HG02938 (cell line): ENCODE measurements at regions not wholly inside any gene's neighbourhood (a gene's known extent, or its start where the extent isn't known, plus 50 kb on each side); places are given as distances from the start of the nearest gene placed in this dataset.
"Not testable (repeated sequence)": the region's sequence is repeated elsewhere in the genome, so short reads cannot be mapped to it uniquely, and the experiment has no call there.

Source experiments
- ATAC-seq: cut with Tn5 transposase; IDR thresholded peaks from one replicate; pipeline ENCODE4 v1.9.1; 2021; ENCODE audit warnings: mild to moderate bottlenecking, moderate library complexity; ENCODE audit not compliant: unreplicated experiment

DNA sequence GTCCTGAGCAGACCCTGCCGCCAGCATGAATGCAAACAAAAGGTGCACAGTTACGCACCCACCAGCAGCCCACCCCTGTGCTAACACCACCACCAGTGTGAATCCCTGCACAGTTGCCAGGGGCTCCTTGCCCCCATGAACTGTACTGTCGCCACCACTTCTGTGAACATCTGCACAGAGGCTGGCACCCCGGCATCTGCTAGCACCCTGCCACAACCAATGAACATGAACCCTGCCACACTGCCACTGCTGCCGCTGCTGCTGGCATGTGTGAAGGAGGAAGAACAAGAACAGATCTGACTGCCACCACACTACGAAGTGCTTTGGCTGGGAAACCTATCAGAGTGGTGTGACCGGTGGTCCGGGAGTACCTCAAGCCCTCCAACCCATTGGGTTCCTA is 261.3 kb downstream of the PARM1 start:
- no peak for ATAC-seq

DNA sequence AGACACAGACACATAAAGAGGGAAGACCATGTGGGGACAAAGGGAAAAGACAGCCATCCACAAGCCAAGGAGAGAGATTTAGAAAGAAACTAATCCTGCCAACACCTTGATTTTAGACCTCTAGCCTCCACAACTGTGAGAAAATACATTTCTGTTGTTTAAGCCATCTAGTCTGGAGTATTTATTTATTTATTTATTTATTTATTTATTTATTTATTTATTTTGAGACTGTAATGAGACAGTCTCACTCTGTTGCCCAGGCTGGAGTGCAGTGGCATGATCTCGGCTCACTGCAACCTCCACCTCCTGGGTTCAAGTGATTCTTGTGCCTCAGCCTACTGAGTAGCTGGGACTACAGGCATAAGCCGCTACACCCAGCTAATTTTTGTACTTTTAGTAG is 259.3 kb downstream of the PARM1 start:
- not testable (repeated sequence) for ATAC-seq

DNA sequence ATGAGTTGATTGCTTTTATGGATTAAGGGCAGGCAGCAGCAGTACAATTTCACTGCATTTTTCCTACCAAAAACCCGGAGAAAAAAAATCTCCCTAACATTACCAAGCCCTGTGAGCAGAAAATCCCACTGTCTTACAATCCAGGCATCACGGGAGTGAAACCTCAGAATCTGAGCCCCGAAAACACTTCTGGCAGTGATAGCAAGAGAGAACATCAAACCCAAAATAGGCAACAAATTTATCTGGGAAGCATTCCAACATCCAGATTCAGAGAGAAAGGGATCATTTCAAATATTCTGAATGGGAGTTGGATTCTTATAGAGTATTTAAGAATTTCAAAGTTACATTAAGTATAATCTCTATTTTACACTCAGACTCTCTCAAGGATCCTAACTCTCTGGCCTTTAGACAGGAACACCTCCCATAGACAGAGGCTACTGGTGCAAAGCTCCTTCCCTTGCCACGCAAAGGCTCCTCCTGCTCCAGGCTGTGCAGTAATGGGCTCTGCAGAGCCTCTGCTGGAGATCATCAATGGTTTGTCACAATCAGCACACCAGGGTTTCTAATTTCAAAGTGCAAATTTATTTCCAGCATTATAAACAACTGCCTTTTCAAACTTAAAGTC is 256.9 kb downstream of the PARM1 start:
- ATAC-seq = no peak

DNA sequence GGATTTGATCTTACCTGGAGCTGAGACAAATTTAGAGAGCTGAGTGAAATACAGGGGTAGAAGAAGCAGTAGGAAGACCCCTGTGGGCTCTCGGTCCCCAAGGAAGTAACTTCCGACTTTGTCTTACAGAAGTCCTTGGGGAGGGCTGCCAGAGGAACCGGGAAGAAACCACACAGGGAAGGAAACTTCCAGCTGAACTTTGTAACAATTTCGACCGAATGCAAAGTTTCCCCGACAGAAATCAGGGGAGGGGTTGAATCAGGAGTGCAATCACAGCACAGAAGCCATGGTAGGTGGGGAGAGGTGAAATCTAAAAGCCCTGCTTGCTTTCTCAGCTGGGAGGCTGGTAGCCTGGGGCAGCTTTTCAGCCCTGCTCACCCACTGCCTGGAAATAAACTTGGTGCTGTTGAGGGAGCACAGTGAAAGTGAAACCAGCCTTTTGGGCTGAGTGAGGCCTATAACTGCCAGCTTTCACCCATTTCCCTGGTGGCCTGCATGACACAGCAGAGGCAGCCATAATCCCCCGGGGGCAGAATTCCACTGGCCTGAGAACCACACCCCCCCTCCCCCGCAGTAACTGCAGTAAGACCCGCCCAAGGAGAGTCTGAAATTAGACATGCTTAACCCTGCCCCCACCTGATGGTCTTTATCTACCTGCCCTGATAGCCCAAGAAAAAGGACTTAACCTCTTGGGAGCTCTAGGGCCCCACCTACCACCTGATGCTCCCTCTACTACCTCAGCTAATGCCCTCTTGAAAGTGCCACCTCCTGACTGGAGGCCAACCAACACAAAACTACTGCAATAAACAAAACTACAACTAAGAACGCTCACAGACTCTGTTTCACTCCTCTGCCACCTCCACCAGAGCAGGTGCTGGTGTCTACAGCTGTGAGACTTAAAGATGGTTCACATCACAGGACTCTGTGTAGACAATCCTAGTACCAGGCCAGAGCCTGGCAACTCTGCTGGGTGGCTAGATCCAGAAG is 248.2 kb downstream of the PARM1 start:
- ATAC-seq = peak; percentile 83

DNA sequence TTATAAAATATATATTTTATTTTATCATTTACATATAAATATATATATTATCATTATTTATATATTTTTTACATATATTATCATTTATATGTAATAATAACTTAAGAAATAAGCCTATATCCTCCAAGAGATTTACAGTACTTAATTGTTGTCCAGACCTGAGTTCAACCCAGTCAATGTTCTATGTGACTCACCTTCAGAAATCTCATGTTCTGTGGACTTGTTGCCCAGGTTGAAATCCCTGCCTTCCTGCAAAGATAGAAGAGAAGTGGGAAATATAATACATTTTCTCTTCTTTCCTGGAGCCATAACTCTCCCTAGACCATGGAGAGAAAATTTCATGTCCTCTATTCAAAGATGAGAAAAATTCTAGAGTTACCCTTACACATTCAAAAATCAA is 247.3 kb downstream of the PARM1 start:
- ATAC-seq = no peak

DNA sequence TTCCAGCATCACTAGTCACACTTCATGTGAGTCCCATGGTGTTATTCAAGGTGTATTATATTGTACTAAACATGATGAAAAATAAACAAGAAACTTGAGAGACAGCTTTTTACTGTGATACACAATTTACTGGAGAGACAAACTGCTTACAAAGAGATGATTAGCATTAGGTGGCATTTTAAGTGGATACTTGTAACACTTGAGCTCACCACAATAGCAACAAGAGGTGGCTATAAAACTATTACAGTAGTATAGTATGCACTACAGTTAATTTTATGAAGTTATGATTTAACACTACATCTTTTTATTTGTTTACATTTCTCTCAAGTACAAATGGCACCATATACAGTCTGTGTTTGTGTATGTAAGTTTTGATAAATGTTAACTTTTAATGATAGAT is 246.6 kb downstream of the PARM1 start:
- no peak for ATAC-seq

DNA sequence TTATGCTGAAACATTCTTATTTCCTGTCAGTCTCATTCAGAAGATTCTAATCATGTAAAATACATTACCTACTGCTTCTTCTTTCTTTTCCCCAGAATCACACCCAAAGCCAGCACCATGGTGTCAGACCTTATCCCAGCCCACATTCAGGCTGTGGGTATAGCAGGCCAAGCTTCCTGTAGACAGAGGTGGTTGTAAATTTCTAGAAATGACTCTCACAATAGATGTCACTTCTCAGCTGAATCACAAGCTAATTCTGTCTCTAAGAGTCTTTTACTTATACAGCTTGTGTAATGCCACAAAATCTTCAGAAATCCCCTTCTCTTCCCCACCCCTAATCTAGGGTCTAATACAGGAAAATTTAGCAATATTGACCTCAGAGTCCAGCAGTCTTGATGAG is 239.6 kb downstream of the PARM1 start:
- ATAC-seq = peak; percentile 91

DNA sequence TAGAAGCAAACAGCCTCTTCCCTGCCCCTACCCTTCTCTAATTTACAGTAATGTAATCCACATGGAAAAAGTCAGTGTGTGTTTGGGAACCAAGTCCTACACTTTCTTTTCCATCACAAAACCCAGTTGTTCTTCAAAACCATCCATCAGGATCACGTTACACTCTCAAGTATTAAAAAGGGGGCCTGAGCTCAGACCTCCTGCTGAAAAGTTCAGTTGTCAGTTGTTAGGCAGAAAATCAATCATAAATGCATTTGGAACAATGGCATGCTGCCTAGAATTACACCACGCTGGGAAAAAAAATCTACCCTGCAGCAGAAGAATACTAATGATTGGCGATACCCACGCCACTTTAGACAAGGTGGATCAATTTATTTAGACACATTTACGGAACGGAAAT is 236.5 kb downstream of the PARM1 start:
- no peak for ATAC-seq

DNA sequence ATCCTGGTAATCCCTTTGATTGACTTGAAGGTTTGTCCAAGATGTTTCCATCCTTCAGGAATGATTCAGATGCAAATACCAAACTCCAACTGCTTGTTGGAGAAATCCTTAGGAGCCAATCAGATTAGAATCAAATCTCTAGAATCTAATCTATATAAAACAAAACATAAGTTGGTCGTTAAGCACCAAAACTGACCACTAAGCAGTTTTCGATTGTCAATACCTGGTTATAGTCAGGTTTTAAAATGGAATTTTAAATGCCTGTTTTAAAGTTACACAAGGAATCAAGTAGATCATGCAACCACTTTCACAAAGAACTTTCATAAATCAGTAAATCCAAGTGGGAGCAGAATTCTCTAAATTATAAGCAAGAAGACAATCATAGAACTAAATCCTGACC is 236.1 kb downstream of the PARM1 start:
- ATAC-seq = no peak

DNA sequence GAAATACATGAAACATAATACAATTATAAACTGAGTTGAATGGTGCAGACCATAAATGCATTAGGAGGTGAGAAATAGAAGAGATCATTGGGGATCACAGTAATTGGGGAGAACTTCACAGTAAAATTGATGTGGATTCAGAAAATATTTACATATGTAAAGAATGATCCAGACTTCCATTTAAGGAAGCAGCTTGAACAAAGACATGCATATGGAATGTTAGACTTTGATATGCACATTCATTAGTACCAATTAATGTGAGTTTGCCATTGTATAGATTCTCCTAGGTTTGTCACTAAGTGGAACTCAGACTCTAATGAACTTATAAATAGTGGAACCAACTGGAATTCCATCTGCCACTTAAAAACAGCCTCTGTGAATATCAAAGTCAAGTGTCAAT is 235.6 kb downstream of the PARM1 start:
- ATAC-seq = no peak

DNA sequence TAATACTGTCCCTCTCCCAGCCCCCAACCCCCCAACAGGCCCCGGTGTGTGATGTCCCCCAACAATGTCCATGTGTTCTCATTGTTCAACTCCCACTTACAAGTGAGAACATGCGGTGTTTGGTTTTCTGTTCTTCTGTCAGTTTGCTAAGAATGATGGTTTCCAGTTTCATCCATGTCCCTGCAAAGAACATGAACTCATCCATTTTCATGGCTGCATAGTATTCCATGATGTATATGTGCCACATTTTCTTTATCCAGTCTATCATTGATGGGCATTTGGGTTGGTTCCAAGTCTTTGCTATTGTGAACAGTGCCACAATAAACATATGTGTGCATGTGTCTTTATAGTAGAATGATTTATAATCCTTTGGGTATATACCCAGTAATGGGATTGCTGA is 232.2 kb downstream of the PARM1 start:
- not testable (repeated sequence) for ATAC-seq

DNA sequence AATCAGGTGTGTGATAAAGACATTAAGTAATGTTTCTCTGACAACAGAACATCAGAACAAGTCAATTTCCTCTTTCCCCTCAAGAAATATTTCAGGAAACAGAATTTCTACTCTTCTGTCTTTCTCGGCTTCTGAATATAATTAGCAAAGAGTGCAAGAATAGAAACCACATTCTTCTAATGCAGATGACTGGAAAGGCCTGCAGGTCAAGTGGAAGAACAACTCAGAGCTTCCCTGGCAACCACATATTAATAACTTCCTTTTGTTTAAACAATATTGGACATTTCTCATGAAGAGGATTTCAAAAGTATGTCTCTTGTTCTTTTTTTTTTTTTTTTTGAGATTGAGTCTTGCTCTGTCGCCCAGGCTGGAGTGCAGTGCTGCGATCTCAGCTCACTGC is 225.5 kb downstream of the PARM1 start:
- ATAC-seq = no peak

DNA sequence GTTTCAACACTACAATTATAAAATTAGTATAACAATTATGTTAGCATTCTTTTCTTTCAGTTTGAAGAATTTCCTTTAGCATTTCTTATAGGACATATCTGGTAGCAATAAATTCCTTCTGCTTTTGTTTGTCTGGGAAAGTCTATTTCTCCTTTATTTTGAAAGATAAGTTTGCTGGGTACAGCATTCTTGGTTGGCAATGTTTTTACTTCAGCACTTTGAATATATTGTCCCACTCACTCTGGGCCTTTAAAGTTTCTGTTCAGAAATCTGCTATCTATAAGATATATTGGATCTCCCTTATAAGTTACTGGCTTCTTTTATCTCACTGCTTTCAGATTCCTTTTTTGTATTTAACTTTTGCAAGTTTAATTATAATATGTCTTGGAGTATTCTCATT is 222.1 kb downstream of the PARM1 start:
- ATAC-seq = no peak

DNA sequence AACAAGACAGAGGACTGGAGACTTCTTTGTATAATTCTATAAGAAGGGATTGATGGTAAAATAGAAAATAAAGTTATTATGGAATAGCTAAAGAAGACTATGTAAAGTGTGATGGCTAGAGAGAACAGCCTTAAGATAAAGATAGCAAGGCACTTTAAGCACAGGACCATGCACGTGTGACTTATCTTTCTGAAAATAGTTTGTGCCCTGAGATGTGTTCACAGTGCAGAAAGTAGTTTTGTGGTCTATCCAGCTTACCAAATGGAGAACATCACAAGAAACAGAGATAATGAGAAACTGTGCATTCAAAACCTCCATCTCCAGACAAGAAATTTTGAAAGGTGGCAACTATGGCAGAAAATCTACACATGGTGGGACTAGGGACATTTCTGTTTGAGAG is 213.3 kb downstream of the PARM1 start:
- no peak for ATAC-seq

DNA sequence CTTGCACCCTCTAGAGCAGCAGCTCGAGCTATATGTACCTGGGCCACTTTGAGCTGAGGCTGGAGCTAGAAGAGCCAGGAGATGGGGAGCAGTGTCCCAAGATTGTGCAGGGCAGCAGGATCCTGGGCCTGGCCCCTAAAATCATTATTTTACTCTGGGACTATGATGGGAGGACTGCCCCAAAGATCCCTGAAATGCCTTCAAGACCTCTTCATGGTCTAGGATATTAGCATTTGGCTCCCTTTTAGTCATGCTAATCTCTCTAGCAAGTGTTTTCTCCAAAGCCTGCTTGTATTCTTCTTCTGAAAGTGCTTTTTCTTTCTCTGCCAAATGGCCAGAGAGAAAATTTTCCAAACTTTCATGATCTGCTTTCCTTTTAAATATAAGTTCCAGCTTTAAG is 211.6 kb downstream of the PARM1 start:
- no peak for ATAC-seq

DNA sequence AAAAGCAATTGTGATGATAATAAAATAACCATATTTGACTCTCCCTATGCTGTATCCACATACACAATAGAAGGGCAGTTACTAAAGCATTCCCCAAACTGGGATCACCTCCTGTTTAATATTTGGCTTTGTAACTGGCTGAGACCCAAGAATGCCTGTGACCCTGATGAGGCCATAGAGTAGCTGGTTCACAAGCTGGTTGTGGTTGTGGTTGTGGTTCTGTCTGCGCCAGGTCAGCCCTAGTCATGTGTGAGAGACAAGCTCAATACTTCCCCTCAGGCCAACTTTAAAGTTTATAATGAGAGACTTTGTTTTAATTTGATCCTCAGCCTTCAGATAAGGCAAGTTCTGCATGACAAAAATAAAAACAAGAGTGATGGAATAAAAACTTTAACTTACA is 209.9 kb downstream of the PARM1 start:
- no peak for ATAC-seq

DNA sequence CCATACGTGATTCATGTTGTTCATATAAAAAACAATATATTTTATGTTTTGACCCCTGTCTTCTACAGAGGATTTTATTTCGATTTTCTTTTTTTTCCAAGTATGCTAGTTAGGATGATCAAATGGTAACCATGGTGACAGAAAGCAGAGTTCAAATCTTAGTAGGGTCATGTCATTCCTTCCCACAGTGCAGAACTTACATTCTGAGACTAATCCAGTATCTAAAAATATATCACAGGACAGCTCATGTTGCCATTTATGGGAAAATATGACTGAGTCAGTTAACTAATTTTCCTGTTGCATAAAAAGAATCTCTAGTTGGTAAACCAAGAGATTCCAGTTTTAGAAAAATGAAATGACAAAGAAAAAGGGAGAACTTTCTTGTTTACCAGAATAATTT is 209.5 kb downstream of the PARM1 start:
- ATAC-seq = no peak

DNA sequence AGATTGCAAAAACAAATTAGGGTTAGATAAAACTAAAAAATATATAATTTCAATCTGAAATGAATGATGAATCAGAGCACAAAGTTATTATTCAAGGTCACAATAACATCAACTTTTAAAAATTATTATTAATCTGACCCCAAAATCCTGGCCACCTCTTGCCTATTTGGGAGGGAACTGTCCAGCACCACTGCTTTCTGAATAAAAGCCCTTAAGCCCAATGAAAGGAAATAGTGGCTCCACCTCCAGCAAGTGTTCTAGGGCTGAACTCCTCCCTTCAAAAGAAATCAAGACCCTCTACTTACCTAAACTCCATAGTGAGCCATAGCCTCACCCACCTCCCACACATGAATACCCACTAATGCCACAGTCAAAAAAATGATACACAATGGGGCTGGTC is 208.2 kb downstream of the PARM1 start:
- ATAC-seq = no peak

DNA sequence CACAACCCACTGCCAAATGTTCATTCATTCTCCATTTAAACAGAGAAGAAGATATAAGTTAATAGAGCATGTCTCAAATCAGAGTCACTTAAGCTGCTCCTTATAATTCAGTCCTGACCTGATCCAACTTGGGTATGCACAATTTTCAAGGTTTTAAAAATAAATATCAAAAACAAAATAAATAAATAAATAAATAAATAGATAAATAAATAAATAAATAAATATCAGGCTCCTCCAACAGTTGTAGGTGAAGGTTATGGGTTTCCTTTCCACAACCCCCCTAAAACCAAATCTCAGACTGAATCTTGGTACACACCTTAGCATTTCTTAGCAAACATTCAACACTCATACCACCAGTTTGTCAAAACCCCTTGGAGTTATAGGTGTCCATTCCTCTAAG is 204.4 kb downstream of the PARM1 start:
- ATAC-seq = no peak

DNA sequence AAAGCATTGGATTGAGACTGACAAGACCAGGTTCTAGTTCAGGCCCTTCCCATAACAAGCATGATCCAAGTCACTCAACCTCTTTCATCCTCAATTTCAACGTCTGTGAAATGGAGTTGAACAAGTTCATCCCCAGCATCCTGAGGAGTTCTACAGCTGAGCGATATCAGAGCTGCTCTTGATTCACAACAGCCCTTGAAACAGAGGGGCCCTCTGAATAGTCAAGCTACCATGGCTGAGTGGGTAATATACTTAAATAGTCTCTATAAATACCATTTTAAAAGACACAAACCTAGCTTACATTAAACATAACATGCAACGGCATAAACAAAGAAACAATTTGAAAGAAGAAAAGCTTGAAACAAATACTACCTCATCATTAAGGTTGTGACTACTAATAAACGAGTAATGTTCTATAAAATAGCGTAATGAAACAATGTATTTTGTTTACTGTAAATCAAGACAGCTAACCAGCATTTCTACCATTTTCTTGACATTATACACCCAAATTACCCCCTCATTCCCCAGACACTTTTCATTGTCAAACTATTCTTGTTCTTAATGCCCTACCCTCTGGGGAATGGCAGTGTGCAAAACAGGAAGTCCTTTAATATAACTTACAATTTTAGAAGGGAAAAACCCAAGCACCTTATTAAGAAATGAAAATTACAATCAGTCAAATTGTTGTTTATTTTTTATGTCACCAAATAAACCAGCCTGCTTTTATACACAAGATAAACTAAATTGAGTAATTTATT is 202.3 kb downstream of the PARM1 start:
- no peak for ATAC-seq

DNA sequence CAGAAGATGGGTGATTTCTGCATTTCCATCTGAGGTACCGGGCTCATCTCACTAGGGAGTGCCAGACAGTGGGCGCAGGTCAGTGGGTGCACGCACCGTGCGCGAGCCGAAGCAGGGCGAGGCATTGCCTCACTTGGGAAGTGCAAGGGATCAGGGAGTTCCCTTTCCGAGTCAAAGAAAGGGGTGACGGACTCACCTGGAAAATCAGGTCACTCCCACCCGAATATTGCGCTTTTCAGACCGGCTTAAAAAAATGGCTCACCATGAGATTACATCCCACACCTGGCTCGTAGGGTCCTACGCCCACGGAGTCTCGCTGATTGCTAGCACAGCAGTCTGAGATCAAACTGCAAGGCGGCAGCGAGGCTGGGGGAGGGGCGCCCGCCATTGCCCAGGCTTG is 194.0 kb downstream of the PARM1 start:
- not testable (repeated sequence) for ATAC-seq

DNA sequence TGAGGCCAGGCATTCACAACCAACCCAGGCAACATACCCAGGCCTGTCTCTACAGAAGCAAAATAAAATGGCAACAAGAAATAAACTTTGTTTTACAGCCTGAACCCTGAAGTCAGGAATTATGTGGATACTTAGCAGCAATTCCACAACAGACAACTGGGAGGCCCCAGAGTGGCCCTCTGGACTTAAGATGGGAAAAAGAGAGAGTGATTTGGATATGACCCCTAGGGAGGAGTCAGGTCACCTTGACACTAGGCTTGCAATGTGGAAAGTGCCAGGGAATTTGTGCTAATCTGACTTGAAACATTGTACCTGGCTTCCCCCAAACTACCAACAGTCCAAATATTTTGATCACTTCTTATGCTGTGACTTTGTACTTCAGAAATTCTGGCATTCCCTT is 193.1 kb downstream of the PARM1 start:
- no peak for ATAC-seq
